Activated CD4-positive, alpha-beta T cell treated with anti-CD3 and anti-CD28 coated beads, Interleukin-2, amount 50 U/mL, for 16 hours (primary cell): ENCODE measurements at regions not wholly inside any gene's neighbourhood (a gene's known extent, or its start where the extent isn't known, plus 50 kb on each side); places are given as distances from the start of the nearest gene placed in this dataset.
A peak's percentile ranks its signal among the peaks of the same experiment; 100 is the strongest.

Source experiments
- DNase-seq: peaks from one replicate; pipeline ENCODE4 v3.0.0-alpha.2; 2020

DNA sequence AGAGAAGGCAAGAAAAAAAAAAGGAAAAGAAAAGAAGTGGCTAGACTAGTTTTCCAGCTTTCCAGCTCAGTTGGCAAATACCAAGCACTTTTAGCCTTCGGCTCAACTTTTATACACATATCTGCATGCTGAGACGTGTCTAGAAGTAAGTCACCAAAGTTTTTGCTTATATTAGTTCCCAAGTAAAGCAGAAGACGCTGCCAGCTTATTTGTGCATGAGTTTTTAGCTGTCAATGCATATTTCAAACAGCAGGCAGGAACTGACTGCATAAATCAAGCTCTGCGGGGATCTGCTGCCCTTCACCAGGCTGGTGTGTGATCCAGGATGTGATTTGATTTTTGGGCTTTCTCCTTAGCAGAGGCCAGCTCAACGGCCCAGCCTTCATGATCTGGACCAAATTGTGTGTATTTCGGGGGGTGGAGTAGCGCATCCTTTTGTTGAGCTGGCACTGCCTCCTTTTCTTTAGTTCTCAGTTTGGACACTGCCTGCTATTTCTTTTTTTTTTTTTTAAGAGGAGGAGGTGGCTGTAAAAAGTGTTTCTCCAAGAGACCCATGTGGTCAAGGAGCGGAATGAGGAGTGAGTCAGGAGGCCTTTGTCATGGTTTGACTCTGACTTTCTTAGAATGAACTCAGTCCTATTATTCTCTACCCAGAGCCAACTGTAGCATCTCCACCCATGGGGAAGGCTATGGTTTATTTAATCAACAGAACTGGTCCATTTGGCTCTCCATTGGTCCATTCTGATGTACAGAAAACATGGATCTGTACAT is 162.6 kb upstream of the XYLT1 start:
- no peak for DNase-seq

DNA sequence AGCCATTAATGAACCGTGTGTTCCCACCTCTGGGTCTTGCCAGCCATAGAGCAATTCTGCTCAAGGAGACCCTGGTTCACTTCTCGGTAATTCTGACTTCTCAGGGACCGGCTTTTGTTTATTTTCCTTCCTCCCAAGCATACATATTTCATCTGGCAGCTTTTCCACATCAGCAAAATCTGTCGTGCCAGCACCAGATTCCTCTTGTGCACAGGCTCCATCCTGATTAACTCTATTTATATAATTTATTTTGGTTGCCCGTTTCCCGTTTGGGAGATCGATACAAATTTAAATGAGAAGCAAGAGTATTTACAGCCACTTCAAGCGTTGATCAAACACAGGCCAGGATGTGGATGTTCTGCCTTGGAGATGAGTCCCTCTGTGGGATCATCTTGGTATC is 161.9 kb upstream of the XYLT1 start:
- DNase-seq = no peak

DNA sequence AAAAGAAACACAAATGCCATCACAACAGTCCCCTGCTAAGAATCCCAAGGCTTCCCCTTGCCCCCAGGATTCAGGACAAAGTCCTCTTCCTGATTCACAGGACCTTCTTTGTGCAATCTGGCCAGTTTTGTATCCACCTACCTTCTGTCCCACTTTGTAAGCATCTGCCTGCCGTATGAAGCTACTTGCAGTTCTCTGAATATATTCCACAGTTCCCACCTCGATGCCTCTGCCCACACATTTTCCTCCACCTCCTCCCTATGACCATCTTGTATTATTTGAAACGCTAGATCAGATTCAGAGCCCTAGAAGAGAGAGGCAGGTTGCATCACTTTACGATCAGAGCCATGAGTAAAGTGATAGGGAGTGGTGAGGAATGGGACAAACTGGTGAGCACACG is 159.2 kb upstream of the XYLT1 start:
- no peak for DNase-seq

DNA sequence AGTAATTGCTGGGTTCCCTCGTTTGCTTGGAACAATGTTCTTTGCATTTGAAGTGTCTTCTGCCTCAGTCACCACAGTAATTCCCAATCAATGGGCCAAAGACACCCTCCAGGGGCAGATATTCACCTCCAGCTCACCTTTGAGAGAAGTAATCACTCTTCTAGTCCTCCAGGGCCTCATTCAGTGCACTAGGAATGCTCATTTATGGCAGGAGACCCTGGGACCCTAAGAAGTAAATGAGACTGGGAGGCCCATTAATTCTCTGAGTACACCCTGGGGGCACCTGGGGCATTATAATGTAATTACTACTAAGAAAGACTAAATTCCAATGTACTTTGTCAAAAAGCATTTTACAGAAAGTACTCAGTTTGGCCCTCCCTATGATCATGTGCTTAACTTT is 158.2 kb upstream of the XYLT1 start:
- DNase-seq = no peak

DNA sequence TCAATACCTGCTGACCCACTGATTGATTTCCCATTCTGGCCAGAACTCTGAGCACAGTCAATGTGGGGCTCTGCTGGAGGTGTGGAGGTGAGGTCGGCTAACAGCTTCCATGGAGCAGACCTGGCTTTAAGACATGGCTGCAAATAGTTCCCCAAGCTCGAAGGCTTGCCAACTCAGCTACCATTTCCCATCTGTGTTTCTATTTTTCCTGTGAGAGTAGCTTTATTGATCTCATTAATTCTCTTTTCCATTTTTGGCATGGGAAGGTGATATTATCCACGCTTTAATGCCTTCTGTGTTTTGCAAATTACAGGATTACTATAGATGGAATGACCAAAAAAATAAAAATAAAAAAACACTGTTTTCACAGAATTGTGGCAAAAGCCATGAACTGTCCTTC is 151.6 kb upstream of the XYLT1 start:
- DNase-seq = no peak

DNA sequence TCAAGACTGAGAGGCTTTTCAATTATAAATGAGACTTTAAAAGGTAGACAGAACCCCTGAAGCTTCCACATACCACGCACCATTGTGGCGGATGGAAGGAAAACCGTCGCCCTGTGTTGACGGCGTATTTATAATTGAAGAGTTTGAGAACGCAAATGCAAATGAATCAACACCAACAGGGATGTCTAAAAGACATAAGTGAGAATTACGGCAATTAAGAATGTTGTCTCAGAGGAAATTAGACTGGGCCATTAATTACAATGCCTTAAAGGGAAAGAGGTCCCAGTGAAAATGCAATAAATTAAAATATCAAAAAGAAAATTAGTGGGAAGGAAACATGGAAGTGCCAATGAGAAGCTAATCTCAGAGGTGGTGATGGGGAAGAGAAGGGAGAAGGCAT is 148.5 kb upstream of the XYLT1 start:
- DNase-seq = no peak

DNA sequence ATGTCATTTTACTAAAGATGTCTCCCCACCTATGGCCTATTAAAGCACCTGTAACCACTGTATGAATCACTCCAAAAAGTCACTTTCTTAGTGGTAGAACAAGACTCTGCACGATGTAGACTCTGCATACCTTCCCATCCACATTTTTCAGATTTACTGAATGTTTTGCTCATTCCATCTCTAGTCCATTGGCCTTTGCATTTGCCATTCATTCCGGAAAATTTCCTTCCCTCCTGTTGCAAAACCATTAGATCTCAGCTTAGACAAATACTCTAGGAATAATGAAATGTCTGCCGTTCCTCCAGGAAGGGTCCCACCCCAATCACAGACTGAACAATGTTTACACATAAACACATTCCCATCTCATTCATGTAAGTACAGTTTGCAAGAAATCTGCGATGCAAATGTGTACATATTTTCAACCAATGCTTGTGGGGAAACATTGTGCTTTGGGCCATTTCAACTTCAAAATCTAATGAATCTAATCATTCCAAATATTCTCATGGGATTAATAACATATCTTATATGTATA is 146.3 kb upstream of the XYLT1 start:
- DNase-seq = no peak

DNA sequence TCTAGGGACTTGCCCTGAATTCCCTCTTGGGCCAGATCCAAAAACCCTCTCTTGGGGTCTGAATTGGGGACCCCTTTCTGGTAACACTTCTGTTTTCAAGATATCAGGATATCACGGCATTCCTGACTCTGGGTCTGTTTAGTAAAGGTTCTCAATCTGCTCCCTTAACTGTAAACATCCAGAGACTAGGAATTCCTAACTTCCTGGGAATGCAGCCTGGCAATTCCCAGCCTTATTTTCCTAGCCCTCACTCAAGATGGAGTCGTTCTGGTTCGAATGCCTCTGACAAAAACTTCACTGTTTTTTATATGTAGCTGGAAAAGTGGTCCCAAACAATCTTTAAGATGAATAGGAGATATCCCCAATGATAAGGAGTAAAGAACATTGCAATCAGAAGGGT is 141.6 kb upstream of the XYLT1 start:
- no peak for DNase-seq

DNA sequence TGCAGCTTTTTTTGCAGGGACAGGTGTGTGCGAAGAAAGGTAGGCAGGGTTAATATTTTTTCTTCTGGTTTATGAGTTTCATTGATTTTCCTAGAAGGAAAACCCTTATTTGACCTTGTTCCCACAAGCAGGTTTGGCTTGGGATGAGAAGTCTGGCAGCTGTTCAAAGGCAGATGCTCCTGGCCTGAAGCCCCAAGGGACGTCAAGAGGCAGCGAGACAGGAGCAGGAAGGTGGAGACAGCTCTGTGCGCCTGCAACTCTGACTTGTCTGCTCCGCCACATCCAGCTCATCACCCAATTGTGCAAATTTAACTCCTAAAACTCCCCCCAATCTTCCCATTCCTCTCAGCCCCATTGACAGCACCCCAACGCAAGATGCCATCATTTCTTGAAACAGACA is 136.8 kb upstream of the XYLT1 start:
- DNase-seq = no peak

DNA sequence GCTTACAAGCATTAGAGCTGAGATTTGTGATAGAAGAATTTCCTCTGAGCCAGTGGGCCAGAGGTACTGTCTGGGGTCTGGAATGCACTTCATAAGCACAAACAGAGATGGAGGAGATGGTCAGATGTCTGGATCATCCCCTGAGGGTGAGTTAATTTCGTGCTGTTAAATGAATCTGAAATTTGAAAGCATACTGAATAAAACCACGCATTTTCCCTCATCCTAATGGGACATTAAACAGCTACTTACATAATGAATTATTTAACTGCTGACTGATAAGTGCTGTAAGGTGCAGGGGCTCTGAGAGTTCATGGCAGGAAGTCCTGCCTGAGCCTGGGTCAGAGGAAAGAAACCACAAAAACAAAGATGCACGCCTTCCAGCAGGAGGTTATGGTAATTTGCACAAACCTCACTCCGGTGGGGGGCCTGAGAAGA is 136.3 kb upstream of the XYLT1 start:
- DNase-seq = no peak

DNA sequence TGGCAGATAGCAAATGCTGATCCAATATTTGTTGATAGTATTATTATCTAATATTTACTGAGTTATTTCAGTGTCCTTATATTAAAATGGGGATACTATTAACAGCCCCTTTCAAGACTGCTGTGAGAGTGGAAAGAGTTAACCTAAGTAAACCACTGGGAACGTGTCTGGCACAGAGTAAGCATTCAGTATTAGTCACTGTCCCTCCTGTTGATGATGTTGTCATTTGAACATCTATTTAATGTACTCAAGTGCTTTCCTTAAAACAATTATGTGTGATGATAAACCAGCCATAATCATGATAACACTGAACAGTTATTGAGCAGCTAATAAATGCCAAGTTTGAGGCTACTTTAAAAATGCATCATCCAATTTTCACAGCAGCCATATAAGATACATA is 135.7 kb upstream of the XYLT1 start:
- no peak for DNase-seq

DNA sequence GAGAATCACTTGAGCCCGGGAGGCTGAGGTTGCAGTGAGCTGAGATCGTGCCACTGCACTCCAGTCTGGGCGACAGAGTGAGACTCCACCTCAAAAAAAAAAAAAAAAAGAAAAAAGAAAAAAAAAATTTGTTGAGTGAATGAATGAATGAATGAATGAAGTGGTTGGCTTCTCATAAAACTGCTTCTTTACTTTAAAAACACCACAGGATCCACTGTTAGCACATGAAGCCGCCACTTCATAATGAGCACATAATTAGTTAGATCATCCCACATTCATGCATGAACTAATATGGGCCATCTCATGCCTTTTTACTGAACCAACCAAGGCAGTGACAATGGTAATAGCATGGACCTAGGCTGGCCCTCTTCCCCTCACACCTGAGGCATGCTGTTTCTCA is 135.0 kb upstream of the XYLT1 start:
- DNase-seq = no peak

DNA sequence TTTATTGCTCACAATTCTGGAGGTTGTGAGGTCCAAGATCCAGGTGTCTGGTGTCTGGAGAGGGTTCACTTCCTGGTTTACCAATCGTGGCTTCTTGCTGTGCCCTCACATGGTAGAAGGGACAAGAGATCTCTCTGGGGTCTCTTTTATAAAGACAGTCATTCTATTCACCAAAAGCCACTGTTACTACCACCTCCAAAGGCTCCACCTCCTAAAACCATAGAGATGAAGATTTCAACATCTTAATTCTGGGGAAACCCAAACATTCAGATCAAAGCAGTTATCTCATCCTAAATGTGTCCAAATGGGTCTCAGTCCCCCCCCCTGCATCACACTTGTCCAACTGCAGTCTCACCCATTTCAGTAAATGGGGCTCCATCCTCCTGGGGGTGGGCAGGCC is 132.9 kb upstream of the XYLT1 start:
- no peak for DNase-seq

DNA sequence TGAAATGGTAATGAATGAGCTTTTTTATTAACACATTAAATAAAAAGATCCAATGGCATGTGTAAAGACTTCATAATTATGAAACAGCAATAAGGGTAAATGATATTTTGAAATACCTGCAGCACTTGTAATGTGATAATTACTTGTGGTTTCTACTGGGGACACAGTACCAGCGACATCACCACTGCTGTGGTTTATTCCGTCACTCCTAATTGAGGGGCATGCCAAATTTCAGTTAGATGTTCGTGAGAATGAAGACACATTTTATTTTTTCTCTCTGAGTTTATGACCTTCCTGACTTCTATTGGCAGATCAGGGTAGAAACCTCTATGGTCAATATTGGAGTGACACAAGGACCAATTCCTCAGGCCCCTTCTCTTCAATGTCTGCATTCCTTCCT is 131.9 kb upstream of the XYLT1 start:
- no peak for DNase-seq

DNA sequence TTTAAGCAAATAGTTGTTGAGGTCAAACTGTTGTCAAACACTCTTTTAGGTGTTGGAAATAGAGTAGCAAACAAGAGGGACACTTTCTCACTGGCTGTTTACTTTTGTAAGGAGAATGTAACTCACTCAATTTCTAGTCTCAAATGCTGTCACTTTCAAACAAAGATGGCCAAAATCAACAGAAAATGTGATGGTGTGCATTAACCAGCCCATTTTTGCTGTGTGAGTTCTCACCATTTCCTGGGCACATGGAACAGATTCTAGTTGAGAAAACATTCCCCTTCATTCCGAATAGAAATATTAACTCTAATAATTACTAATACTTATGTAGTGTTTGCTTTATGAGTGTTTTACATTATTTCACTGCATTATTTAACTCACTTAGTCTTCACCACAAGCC is 128.2 kb upstream of the XYLT1 start:
- DNase-seq = no peak

DNA sequence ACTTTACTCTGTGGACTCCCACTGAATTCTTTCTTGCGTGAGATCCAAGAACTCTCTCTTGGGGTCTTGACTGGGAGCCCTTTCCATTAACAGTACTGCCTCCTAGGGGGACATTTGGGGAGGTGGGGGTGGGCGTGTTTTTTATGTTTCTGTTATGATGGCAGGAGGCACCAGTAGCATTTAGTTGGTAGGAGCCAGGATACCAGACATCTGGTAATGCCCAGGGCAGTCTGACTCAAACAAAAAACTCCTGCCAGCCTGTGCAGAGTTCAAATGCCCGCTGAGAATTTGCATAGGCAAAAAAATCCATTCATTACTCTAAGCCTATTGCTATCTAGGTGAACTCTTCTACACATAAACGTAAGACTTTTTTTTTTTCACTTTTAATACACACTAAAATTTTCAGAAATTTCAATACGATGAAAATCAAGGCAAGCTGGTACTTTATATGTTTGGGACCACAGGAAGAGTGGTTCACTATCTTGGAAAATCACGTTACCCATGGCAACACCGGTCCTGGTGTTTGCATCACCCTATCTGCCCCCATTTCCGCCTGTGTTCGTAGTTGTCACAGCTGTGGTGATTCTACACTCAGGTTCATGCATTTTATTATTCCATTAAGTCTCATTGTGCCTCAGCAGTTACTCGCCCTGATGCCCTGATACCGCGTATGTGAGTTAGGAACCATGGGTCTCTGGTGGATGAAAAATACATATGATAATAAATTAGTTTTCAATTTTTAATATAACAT is 121.1 kb upstream of the XYLT1 start:
- DNase-seq = peak; percentile 25

DNA sequence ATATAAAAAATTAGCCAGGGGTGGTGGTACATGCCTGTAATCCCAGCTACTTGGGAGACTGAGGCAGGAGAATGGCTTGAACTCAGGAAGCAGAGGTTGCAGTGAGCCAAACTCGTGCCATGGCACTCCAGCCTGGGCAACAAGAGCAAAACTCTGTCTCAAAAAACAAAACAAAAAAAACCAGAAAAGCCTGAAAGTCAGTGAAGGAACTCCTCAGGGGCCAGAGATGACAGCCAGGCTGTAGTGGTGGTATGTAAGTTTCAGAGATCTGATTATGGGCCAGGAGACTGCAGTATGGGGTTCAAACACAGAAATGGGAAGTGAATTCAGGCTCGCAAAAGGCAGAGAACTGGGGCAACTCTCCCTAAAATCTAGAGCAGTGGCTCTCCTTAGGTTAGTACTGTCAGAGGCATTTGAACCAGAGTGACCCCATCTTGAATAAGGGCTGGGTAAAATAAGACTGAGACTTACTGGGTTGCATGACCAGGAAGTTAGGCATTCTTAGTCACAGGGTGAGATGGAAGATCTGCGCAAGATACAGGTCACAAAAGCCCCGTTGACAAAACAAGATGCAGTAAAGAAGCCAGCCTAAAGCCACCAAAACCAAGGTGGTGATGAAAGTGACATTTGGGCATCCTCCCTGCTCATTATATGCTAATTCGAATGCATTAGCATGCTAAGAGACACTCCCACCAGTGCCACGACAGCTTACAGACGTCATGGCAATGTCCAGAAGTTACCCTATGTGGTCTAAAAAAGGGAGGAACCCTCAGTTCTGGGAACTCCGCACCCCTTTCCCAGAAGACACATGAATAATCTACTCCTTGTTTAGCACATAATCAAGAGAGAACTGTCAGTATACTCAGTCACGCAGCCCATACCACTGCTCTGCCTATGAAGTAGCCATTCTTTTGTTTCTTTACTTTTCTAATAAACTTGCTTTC is 120.2 kb upstream of the XYLT1 start:
- peak; percentile 75 for DNase-seq

DNA sequence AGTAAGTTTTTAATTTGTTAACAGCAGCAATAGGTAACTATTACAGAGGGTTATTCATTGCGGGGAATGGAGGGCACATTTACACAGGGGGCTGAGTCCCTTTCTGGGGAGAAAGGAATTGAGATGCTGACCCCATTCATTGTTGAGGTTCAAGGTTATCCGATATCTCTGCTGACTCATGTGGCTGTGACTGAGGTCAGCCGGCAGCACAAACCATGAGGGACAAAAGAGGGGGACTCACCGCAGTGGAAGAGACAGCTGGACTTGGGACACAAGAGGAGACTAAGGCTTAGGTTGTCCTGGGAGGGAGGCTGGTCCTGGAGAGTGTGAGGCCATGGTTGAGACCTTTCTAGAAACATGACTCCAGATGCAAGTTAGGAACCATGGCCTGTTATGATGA is 119.1 kb upstream of the XYLT1 start:
- DNase-seq = no peak

DNA sequence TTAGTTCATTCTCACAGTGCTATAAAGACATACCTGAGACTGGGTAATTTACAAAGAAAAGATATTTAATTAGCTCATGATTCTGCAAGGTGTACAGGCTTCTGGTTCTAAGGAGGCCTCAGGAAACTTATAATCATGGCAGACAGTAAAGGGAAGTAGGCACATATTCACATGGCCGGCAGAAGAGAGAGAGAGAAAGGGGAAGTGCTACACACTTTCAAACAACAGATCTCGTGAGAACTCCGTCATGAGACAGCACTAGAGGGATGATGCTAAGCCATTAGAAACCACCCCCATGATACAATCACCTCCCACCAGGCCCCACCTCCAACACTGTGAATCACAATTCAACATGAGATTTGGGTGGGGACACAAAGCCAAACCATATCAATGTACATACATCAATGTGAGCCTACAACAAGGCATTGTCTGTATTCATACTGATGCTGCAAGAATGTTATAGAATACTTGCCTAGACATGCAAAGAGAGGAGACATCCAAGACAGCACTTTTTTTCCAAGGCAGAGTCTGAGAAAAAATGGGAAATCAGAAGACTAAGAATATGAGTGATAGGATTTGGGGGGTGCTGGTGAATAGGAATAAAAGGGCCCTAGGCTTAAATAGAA is 114.8 kb upstream of the XYLT1 start:
- DNase-seq = no peak

DNA sequence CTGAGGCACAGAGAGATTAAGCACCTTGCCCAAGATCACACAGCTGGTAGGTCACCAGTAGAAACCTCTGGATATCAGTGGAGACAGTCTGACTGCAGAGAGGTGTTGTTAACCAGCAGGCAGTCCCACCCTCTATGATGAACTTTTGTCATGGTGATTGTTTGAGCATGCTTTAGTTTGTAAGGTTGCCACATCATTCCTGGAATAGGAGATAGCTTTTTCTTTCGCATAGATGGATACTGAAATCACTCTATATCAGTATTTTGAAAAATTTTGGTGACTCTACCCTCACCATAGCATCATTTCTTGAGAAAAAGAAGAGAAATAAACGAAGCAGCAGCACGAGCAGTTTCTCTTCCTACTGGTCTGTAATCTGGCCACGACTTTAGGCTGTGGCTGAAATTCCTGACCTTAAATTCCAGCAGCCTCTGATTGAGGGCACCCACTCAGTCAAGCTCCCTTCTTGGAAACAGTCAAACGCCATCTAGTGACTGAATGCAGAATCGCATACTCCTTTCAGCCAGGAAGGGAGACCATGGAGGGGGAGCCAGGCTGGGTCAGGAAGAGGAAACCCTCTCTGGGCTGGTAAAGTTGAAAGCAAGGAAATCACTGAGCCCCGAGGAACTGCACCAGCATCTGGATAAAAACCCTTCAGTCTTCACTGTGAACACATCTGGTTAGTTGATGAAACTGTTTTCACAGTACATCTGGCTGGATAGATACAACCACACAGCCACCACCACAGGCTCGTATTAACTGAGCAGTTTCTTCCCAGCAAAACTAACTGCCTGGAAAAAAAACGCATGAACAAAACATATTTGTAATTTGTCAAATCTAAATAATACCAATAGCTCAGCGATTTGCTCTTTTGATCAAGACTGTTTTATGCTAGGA is 108.5 kb upstream of the XYLT1 start:
- peak; percentile 68 for DNase-seq

DNA sequence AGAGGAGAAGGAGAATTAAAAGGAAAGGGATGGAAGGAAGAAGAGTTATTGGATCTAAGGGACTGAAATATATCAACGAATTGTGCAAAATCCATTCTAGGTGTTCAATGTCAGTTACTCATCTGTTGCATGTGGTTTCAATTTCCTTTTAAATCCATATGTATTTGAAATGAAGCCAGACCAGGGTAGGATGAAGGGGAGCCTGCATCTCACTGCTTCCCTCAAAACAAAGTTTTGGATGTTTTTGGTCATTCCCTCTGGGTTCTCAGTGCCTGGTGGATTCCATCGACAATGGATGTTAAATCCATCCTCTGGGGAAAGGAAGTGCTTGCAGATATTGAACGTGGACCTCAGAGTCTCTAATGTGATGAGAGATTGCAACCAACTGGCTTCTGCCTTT is 103.5 kb upstream of the XYLT1 start:
- no peak for DNase-seq

DNA sequence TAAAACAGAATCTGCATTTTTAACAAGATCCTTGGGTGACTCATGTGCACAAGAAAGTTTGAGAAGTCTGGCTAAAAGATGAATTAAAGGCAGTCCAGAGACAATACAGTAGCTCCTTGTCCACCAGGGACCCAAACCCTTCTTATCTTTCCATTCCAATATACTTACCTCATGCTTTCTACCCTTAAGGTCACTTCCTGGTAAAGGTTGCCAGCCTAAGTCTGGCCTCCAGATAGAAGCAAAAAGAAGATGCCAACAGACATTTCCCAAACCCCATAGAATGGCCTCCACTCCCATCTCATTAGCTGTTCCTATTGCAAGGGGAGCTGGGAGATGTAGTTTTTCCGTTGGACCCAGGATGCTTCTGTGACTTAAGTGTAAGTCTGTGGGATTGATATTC is 101.4 kb upstream of the XYLT1 start:
- no peak for DNase-seq
